Astrocyte (in vitro differentiated cells and primary cell): ENCODE measurements at regions not wholly inside any gene's neighbourhood (a gene's known extent, or its start where the extent isn't known, plus 50 kb on each side); places are given as distances from the start of the nearest gene placed in this dataset.

ENCODE experiments used
- DNase-seq: peaks from one replicate; pipeline ENCODE4 v3.0.0-alpha.2; 2010; ENCODE audit warnings: low read depth
- FAIRE-seq: peaks from 2 replicates; lab custom pipeline; 2011; peaks lifted over from hg19 to GRCh38; lab: Jason Lieb, UNC
- H2AFZ ChIP-seq: 2 replicates; pipeline ENCODE4 v1.6.0; 2012; ENCODE audit warnings: low read depth, low read length, inconsistent platforms
- H3K27ac ChIP-seq: 2 replicates; pipeline ENCODE4 v1.5.1; 2011; ENCODE audit warnings: low read depth, low read length, inconsistent platforms
- H3K27me3 ChIP-seq: 2 replicates; pipeline ENCODE4 v1.6.0; 2011; ENCODE audit warnings: low read length, inconsistent platforms; ENCODE audit not compliant: insufficient read depth
- H3K36me3 ChIP-seq: 2 replicates; pipeline ENCODE4 v1.5.1; 2011; ENCODE audit warnings: low read length, inconsistent platforms; ENCODE audit not compliant: insufficient read depth
- H3K4me1 ChIP-seq: 2 replicates; pipeline ENCODE4 v1.5.1; 2011; ENCODE audit warnings: low read length, inconsistent platforms; ENCODE audit not compliant: insufficient read depth
- H3K4me2 ChIP-seq: 2 replicates; pipeline ENCODE4 v1.6.0; 2012; ENCODE audit warnings: low read length, inconsistent platforms
- H3K4me3 ChIP-seq: 2 replicates; pipeline ENCODE4 v1.5.1; 2011; ENCODE audit warnings: low read depth, mild to moderate bottlenecking, low read length, inconsistent platforms; ENCODE audit not compliant: insufficient read depth
- H3K79me2 ChIP-seq: 2 replicates; pipeline ENCODE4 v1.6.0; 2012; ENCODE audit warnings: mild to moderate bottlenecking, low read length, inconsistent platforms; ENCODE audit not compliant: insufficient read depth
- H3K9ac ChIP-seq: 2 replicates; pipeline ENCODE4 v1.6.0; 2012; ENCODE audit warnings: mild to moderate bottlenecking, low read length, inconsistent platforms
- H3K9me3 ChIP-seq: 2 replicates; pipeline ENCODE4 v1.5.1; 2012; ENCODE audit warnings: low read depth, mild to moderate bottlenecking, low read length, inconsistent platforms; ENCODE audit not compliant: insufficient read depth
- H4K20me1 ChIP-seq: 2 replicates; pipeline ENCODE4 v1.6.0; 2012; ENCODE audit warnings: low read length, inconsistent platforms; ENCODE audit not compliant: insufficient read depth
- H3K27ac Mint-ChIP-seq: one replicate; pipeline ENCODE4 v1.8.0; 2021; ENCODE audit warnings: mild to moderate bottlenecking, mixed read lengths; ENCODE audit not compliant: unreplicated experiment
- H3K27me3 Mint-ChIP-seq: one replicate; pipeline ENCODE4 v1.8.0; 2021; ENCODE audit warnings: low read depth, mixed read lengths; ENCODE audit not compliant: unreplicated experiment
- H3K36me3 Mint-ChIP-seq: one replicate; pipeline ENCODE4 v1.8.0; 2021; ENCODE audit warnings: low read depth, mixed read lengths; ENCODE audit not compliant: unreplicated experiment
- H3K4me1 Mint-ChIP-seq: one replicate; pipeline ENCODE4 v1.8.0; 2021; ENCODE audit warnings: low read depth, mixed read lengths; ENCODE audit not compliant: unreplicated experiment
- H3K4me3 Mint-ChIP-seq: one replicate; pipeline ENCODE4 v1.8.0; 2021; ENCODE audit warnings: mild to moderate bottlenecking, moderate library complexity, mixed read lengths; ENCODE audit not compliant: unreplicated experiment
- H3K9me3 Mint-ChIP-seq: one replicate; pipeline ENCODE4 v1.8.0; 2021; ENCODE audit warnings: mild to moderate bottlenecking, mixed read lengths; ENCODE audit not compliant: unreplicated experiment
- EZH2 ChIP-seq: IDR thresholded peaks from 2 replicates; pipeline ENCODE4 v1.6.1; 2012; ENCODE audit warnings: mild to moderate bottlenecking, low read length, inconsistent platforms; ENCODE audit not compliant: insufficient read depth
- TF ChIP-seq, protein P1 (sequence below): IDR thresholded peaks from 2 replicates; pipeline ENCODE4 v1.5.1; 2011; ENCODE audit warnings: low read depth, mild to moderate bottlenecking, inconsistent platforms, low read length, moderate library complexity; ENCODE audit not compliant: insufficient read depth

DNA sequence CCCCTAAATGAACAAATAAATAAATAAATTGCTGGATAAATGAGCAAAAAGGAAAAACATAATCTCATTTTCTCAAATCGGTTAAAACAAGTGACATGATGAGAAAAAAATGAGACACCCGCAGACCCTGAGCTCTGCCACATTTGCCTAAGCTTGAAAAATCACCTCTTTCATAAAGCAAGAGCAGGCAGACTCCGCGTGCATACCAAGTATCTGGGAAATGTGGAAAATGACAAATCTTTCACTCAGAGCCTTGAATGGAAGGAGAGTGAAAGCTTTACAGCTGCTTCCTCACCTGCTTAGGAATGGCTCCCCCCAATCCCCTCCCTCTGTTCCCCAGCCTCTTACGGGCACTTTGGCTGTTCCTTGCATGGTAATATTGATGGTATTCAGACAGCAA is 355.5 kb upstream of the SUCLG2 start:
- no peak for FAIRE-seq
- Histone ChIP-seq H3K36me3 (no peaks in the 10 kb centered on the region), H2AFZ (no peak overlapping the region), H3K4me2 (no peak overlapping the region), H3K4me3 (no peak overlapping the region), H3K27ac (no peak overlapping the region), H3K9ac (no peak overlapping the region), H3K79me2 (no peaks in the 10 kb centered on the region), H3K4me1 (no peaks in the 10 kb centered on the region), H3K27me3 (peaks cover 15% of the 10 kb centered on the region), H4K20me1 (no peaks in the 10 kb centered on the region), H3K9me3 (no peaks in the 10 kb centered on the region)
- Mint-ChIP-seq H3K27ac (no peak overlapping the region), H3K9me3 (no peaks in the 10 kb centered on the region), H3K4me3 (no peak overlapping the region), H3K4me1 (no peaks in the 10 kb centered on the region), H3K36me3 (no peaks in the 10 kb centered on the region), H3K27me3 (peaks cover 29% of the 10 kb centered on the region)
- TF ChIP-seq EZH2, result no peak
- DNase-seq, result no peak

DNA sequence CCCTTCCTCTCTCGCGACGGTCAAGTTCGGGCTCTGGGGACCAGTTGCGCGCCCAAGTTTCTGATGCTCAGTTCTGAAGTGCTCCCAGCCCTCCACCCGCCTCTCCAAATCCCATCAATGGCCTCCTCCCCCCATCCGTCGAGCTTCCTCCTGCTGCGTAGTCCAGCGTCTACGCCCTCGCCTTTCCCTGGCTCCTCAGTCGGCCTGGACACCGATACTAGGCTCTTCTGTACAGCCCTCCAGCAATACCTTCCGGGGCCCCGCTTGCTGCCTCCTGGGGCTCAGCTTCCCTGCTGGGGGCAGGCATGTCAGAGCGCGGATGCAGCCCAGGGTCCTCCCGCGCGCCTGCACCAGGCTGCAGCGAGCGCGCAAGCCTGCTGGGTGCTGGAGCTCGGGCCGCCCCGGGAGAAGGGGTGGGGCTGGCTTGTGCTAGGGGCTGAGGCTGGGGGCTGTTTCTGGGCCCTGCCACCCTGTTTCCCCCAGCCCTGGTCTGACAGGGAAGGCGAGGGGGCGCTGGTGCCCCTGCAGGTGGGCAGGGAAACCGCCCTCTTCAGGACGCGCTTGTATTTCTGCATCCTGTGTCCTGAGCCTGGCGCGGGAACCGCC is 353.3 kb upstream of the SUCLG2 start:
- no peaks in the 10 kb centered on the region for H3K36me3 ChIP-seq
- H3K4me1 Mint-ChIP-seq, result no peaks in the 10 kb centered on the region
- H3K79me2 ChIP-seq, result no peaks in the 10 kb centered on the region
- H3K27ac Mint-ChIP-seq, result no peak overlapping the region
- H3K4me3 Mint-ChIP-seq, result peak overlapping the region; percentile 76
- peak overlapping the region; percentile 82 for H3K4me2 ChIP-seq
- FAIRE-seq (no peak), DNase-seq (no peak)
- peaks cover 35% of the 10 kb centered on the region for H3K27me3 Mint-ChIP-seq
- H3K36me3 Mint-ChIP-seq, result no peaks in the 10 kb centered on the region
- H4K20me1 ChIP-seq, result no peaks in the 10 kb centered on the region
- peaks cover 16% of the 10 kb centered on the region for H3K27me3 ChIP-seq
- no peaks in the 10 kb centered on the region for H3K4me1 ChIP-seq
- peak overlapping the region; percentile 76 for H2AFZ ChIP-seq
- no peaks in the 10 kb centered on the region for H3K9me3 ChIP-seq
- H3K4me3 ChIP-seq, result no peak overlapping the region
- TF ChIP-seq, protein P1, sequence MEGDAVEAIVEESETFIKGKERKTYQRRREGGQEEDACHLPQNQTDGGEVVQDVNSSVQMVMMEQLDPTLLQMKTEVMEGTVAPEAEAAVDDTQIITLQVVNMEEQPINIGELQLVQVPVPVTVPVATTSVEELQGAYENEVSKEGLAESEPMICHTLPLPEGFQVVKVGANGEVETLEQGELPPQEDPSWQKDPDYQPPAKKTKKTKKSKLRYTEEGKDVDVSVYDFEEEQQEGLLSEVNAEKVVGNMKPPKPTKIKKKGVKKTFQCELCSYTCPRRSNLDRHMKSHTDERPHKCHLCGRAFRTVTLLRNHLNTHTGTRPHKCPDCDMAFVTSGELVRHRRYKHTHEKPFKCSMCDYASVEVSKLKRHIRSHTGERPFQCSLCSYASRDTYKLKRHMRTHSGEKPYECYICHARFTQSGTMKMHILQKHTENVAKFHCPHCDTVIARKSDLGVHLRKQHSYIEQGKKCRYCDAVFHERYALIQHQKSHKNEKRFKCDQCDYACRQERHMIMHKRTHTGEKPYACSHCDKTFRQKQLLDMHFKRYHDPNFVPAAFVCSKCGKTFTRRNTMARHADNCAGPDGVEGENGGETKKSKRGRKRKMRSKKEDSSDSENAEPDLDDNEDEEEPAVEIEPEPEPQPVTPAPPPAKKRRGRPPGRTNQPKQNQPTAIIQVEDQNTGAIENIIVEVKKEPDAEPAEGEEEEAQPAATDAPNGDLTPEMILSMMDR, result no peak
- TF ChIP-seq EZH2, result no peak
- no peaks in the 10 kb centered on the region for H3K9me3 Mint-ChIP-seq
- no peak overlapping the region for H3K9ac ChIP-seq
- no peak overlapping the region for H3K27ac ChIP-seq

- no peak overlapping the region for H3K27ac Mint-ChIP-seq
- no peaks in the 10 kb centered on the region for H4K20me1 ChIP-seq
- no peaks in the 10 kb centered on the region for H3K9me3 ChIP-seq
- no peak for DNase-seq
- H3K4me1 ChIP-seq, result no peaks in the 10 kb centered on the region
- H3K4me2 ChIP-seq, result no peak overlapping the region
- peaks cover under 1% of the 10 kb centered on the region for H3K9me3 Mint-ChIP-seq
- peaks cover 16% of the 10 kb centered on the region for H3K27me3 ChIP-seq
- no peaks in the 10 kb centered on the region for H3K36me3 ChIP-seq
- H3K79me2 ChIP-seq, result no peaks in the 10 kb centered on the region
- no peak overlapping the region for H2AFZ ChIP-seq
- no peaks in the 10 kb centered on the region for H3K36me3 Mint-ChIP-seq
- no peak for FAIRE-seq
- H3K4me3 ChIP-seq, result no peak overlapping the region
- no peak for TF ChIP-seq EZH2
- TF ChIP-seq, protein P1, result no peak
- no peak overlapping the region for H3K27ac ChIP-seq
- H3K4me1 Mint-ChIP-seq, result no peaks in the 10 kb centered on the region
- H3K9ac ChIP-seq, result no peak overlapping the region
- H3K27me3 Mint-ChIP-seq, result peaks cover 35% of the 10 kb centered on the region
- no peak overlapping the region for H3K4me3 Mint-ChIP-seq
Measured at GRCh38 chr3:68006646-68007045, 352.2 kb upstream of the SUCLG2 start.
